Motor neuron (in vitro differentiated cells): ENCODE measurements at regions not wholly inside any gene's neighbourhood (a gene's known extent, or its start where the extent isn't known, plus 50 kb on each side); places are given as distances from the start of the nearest gene placed in this dataset.
"Not testable (repeated sequence)": the region's sequence is repeated elsewhere in the genome, so short reads cannot be mapped to it uniquely, and the experiment has no call there.

Experiments
- ATAC-seq, 8 experiments: fragments of 200-7000 bp; cut with Tn5 transposase; replicated peaks in 6 of 8; 2 replicates each; pipeline ENCODE4 v1.8.0; 2021; ENCODE audit warnings: mild to moderate bottlenecking in 8 of 8, moderate library complexity in 8 of 8
- H3K27ac ChIP-seq, 2 donors: fragments of 250-450 bp; sonication (Bioruptor Pico); 2 replicates each; pipeline ENCODE4 v1.9.0; 2021; ENCODE audit warnings: antibody characterized with exemption in 2 of 2, mild to moderate bottlenecking in 2 of 2, moderate library complexity in 1 of 2
- H3K4me1 ChIP-seq, 2 donors: fragments of 250-450 bp; sonication (Bioruptor Pico); replicated peaks in 1 of 2; 2 replicates each; pipeline ENCODE4 v1.6.1; 2021; ENCODE audit warnings: antibody characterized with exemption in 2 of 2, mild to moderate bottlenecking in 2 of 2, moderate library complexity in 1 of 2
- H3K4me3 ChIP-seq, 5 donors: fragments of 250-450 bp; sonication (Bioruptor Pico); 2 replicates each; pipeline ENCODE4 v1.9.0; 2021; ENCODE audit warnings: antibody characterized with exemption in 5 of 5, mild to moderate bottlenecking in 5 of 5, moderate library complexity in 4 of 5
- WGBS, 10 experiments: fragments of 450-650 bp; shearing (Covaris generic); methylation state at CpG; one replicate each; pipeline ENCODE4 v1.0.0; 2022; 5-methylcytosine and 5-hydroxymethylcytosine counted together
- in situ Hi-C, 9 experiments: fragments of 400-800 bp; cut with MboI; loops; one replicate each; pipeline ENCODE4 v1.15.0; 2021; ENCODE audit warnings: low sequenced_read_pairs in 9 of 9, low pct_unique_long_range_greater_than_20kb in 2 of 9; ENCODE audit not compliant: unreplicated experiment in 9 of 9

- 0 to 86% (median 33%) methylated on average over 1 to 2 of the region's 2 CpGs; no CpG with 5 or more reads in 2 of the 10 experiments for WGBS, 10 experiments
- Histone ChIP-seq H3K4me1 (peaks cover 0 to 6% of the 10 kb centered on the region in 2 donors), H3K27ac (no peak overlapping the region), H3K4me3 (no peak overlapping the region)
- no peak for ATAC-seq
- in situ Hi-C loops, result no loop called here
Observed at GRCh38 chr5:104843822-104844221, 1281.2 kb upstream of the NUDT12 start.

- ATAC-seq, result no peak
- Histone ChIP-seq H3K27ac (no peak overlapping the region), H3K4me1 (peaks cover 0 to 6% of the 10 kb centered on the region in 2 donors), H3K4me3 (no peak overlapping the region)
- in situ Hi-C loops, result no loop called here
- 0 to 86% (median 18%) methylated on average over 1 of the region's 1 CpG for WGBS, 10 experiments
Observed at GRCh38 chr5:104840284-104840683, 1277.7 kb upstream of the NUDT12 start.

GRCh38 chr5:104831515-104831914 is 1268.9 kb upstream of the NUDT12 start:
- H3K27ac ChIP-seq, in situ Hi-C loops, H3K4me3 ChIP-seq, ATAC-seq, H3K4me1 ChIP-seq: not testable (repeated sequence)
- 80 to 100% (median 95%) methylated on average over 1 to 3 of the region's 3 CpGs; no CpG with 5 or more reads in 6 of the 10 experiments for WGBS, 10 experiments

- Histone ChIP-seq H3K4me3 (no peak overlapping the region), H3K4me1 (no peaks in the 10 kb centered on the region), H3K27ac (no peak overlapping the region)
- no peak for ATAC-seq
- in situ Hi-C loops, result no loop called here
Observed at GRCh38 chr5:104821606-104822005, 1259.0 kb upstream of the NUDT12 start.

GRCh38 chr5:104817127-104817526 is 1254.5 kb upstream of the NUDT12 start:
- 0 to 89% (median 38%) methylated on average over 1 of the region's 1 CpG; no CpG with 5 or more reads in 4 of the 10 experiments for WGBS, 10 experiments
- H3K4me3 ChIP-seq, result no peak overlapping the region
- no peaks in the 10 kb centered on the region for H3K4me1 ChIP-seq
- no peak overlapping the region for H3K27ac ChIP-seq
- no peak for ATAC-seq
- in situ Hi-C loops, result no loop called here

GRCh38 chr5:104815212-104815611 is 1252.6 kb upstream of the NUDT12 start:
- in situ Hi-C loops, result no loop called here
- no peak overlapping the region for H3K27ac ChIP-seq
- H3K4me3 ChIP-seq, result no peak overlapping the region
- WGBS, 10 experiments, result 0 to 100% (median 60%) methylated on average over 1 of the region's 1 CpG; no CpG with 5 or more reads in 1 of the 10 experiments
- ATAC-seq, result no peak
- H3K4me1 ChIP-seq, result no peaks in the 10 kb centered on the region

- peaks cover 0 to 3% of the 10 kb centered on the region in 2 donors for H3K4me1 ChIP-seq
- in situ Hi-C loops, result no loop called here
- H3K4me3 ChIP-seq, result no peak overlapping the region
- WGBS, 10 experiments, result 11 to 100% (median 83%) methylated on average over 1 to 4 of the region's 4 CpGs; no CpG with 5 or more reads in 2 of the 10 experiments
- no peak overlapping the region for H3K27ac ChIP-seq
- ATAC-seq, result no peak
Observed at GRCh38 chr5:104800440-104801048, 1238.0 kb upstream of the NUDT12 start.

GRCh38 chr5:104793755-104794080 is 1231.1 kb upstream of the NUDT12 start:
- peak in 1 of 8 experiments; percentile 48 for ATAC-seq

GRCh38 chr5:104793031-104793754 is 1230.6 kb upstream of the NUDT12 start:
- Histone ChIP-seq H3K27ac (no peak overlapping the region), H3K4me1 (no peaks in the 10 kb centered on the region), H3K4me3 (no peak overlapping the region)
- in situ Hi-C loops, result no loop called here
- ATAC-seq, result peak in 2 of 8 experiments; percentile 32 to 83
- 0 to 93% (median 42%) methylated on average over 2 to 4 of the region's 4 CpGs; no CpG with 5 or more reads in 1 of the 10 experiments for WGBS, 10 experiments

More at GRCh38 chr5:104793755-104794080, 1231.1 kb upstream of the NUDT12 start:
- Histone ChIP-seq H3K27ac (no peak overlapping the region), H3K4me1 (no peaks in the 10 kb centered on the region), H3K4me3 (no peak overlapping the region)
- in situ Hi-C loops, result no loop called here

- 0 to 69% (median 34%) methylated on average over 1 of the region's 1 CpG; no CpG with 5 or more reads in 2 of the 10 experiments for WGBS, 10 experiments
- no peaks in the 10 kb centered on the region for H3K4me1 ChIP-seq
- H3K27ac ChIP-seq, result no peak overlapping the region
- in situ Hi-C loops, result no loop called here
- no peak overlapping the region for H3K4me3 ChIP-seq
- ATAC-seq, result peak in 2 of 8 experiments; percentile 54 to 56
Observed at GRCh38 chr5:104789366-104789765, 1226.8 kb upstream of the NUDT12 start.

- 14 to 100% (median 53%) methylated on average over 1 to 2 of the region's 2 CpGs; no CpG with 5 or more reads in 3 of the 10 experiments for WGBS, 10 experiments
- ATAC-seq, result no peak
- no peak overlapping the region for H3K27ac ChIP-seq
- in situ Hi-C loops, result no loop called here
- no peak overlapping the region for H3K4me3 ChIP-seq
- H3K4me1 ChIP-seq, result no peaks in the 10 kb centered on the region
Observed at GRCh38 chr5:104785097-104785496, 1222.5 kb upstream of the NUDT12 start.

GRCh38 chr5:104774372-104774771 is 1211.8 kb upstream of the NUDT12 start:
- WGBS, 10 experiments, result 0 to 97% (median 93%) methylated on average over 1 to 7 of the region's 8 CpGs; no CpG with 5 or more reads in 2 of the 10 experiments
- H3K27ac ChIP-seq, result no peak overlapping the region
- no peak for ATAC-seq
- in situ Hi-C loops, result no loop called here
- no peak overlapping the region for H3K4me3 ChIP-seq
- H3K4me1 ChIP-seq, result peaks cover 0 to 5% of the 10 kb centered on the region in 2 donors

GRCh38 chr5:104764197-104764596 is 1201.6 kb upstream of the NUDT12 start:
- H3K4me1 ChIP-seq, result peaks cover 0 to 7% of the 10 kb centered on the region in 2 donors
- no peak for ATAC-seq
- no peak overlapping the region for H3K4me3 ChIP-seq
- in situ Hi-C loops, result no loop called here
- H3K27ac ChIP-seq, result no peak overlapping the region
- WGBS, 10 experiments, result 21 to 100% (median 90%) methylated on average over 1 to 2 of the region's 2 CpGs; no CpG with 5 or more reads in 2 of the 10 experiments
